Sigmoid colon (tissue), 4 donors: ENCODE measurements at regions not wholly inside any gene's neighbourhood (a gene's known extent, or its start where the extent isn't known, plus 50 kb on each side); places are given as distances from the start of the nearest gene placed in this dataset.

Source experiments
- CTCF ChIP-seq, 4 experiments: fragments of 450-650 bp in 3 of 4; fragments of 200-600 bp in 1 of 4; IDR thresholded peaks; one replicate each; pipeline ENCODE4 v1.5.1; 2016 to 2019; ENCODE audit warnings: antibody characterized with exemption in 4 of 4, mild to moderate bottlenecking in 3 of 4, moderate library complexity in 2 of 4
- POLR2A ChIP-seq, 2 donors: fragments of 450-650 bp; IDR thresholded peaks; one replicate each; pipeline ENCODE4 v1.6.1; 2016; ENCODE audit warnings: antibody characterized with exemption in 2 of 2, mild to moderate bottlenecking in 2 of 2, moderate library complexity in 2 of 2
- POLR2AphosphoS5 ChIP-seq, 4 donors: sonication (generic); formaldehyde crosslinking; IDR thresholded peaks; one replicate each; pipeline ENCODE4 v1.6.1; 2017; ENCODE audit warnings: antibody characterized with exemption in 4 of 4

GRCh38 chr7:15932318-15932717 is 245.8 kb upstream of the MEOX2 start:
- TF ChIP-seq CTCF (IDR thresholded peaks at IDR 0.05) (no peak), POLR2A (IDR thresholded peaks at IDR 0.05) (no peak), POLR2AphosphoS5 (IDR thresholded peaks at IDR 0.05) (no peak)
